MV-4-11 (cell line): ENCODE measurements at regions not wholly inside any gene's neighbourhood (a gene's known extent, or its start where the extent isn't known, plus 50 kb on each side); places are given as distances from the start of the nearest gene placed in this dataset.

ENCODE experiments used
- DNase-seq: peaks from one replicate; lab custom pipeline; 2025; lab: John Stamatoyannopoulos, UW

GRCh38 chr13:73894995-73895571 is 239.1 kb downstream of the KLF12 start:
- no peak for DNase-seq

- no peak for DNase-seq
These were observed 240.4 kb downstream of the KLF12 start for GRCh38 chr13:73893833-73894232.

GRCh38 chr13:73891805-73892204 is 242.4 kb downstream of the KLF12 start:
- DNase-seq, result no peak

GRCh38 chr13:73883162-73883561 is 251.0 kb downstream of the KLF12 start:
- DNase-seq, result no peak

GRCh38 chr13:73880365-73880764 is 253.8 kb downstream of the KLF12 start:
- DNase-seq, result no peak

- no peak for DNase-seq
These were observed 254.7 kb downstream of the KLF12 start for GRCh38 chr13:73879346-73880015.

- no peak for DNase-seq
These were observed 256.8 kb downstream of the KLF12 start for GRCh38 chr13:73877399-73877798.

GRCh38 chr13:73876323-73876722 is 257.9 kb downstream of the KLF12 start:
- DNase-seq, result no peak

- no peak for DNase-seq
These were observed 260.0 kb downstream of the KLF12 start for GRCh38 chr13:73873940-73874830.

GRCh38 chr13:73872397-73872796 is 261.8 kb downstream of the KLF12 start:
- no peak for DNase-seq

- peak; percentile 4 for DNase-seq
These were observed 263.0 kb downstream of the KLF12 start for GRCh38 chr13:73870970-73871935.

- no peak for DNase-seq
These were observed 264.0 kb downstream of the KLF12 start for GRCh38 chr13:73870036-73870741.

- no peak for DNase-seq
These were observed 269.2 kb downstream of the KLF12 start for GRCh38 chr13:73865027-73865426.

- no peak for DNase-seq
These were observed 273.1 kb downstream of the KLF12 start for GRCh38 chr13:73861136-73861535.

- DNase-seq, result no peak
These were observed 273.7 kb downstream of the KLF12 start for GRCh38 chr13:73860501-73860900.

- no peak for DNase-seq
These were observed 274.4 kb downstream of the KLF12 start for GRCh38 chr13:73859841-73860240.

- DNase-seq, result no peak
These were observed 277.1 kb downstream of the KLF12 start for GRCh38 chr13:73857106-73857505.

GRCh38 chr13:73851104-73851503 is 283.1 kb downstream of the KLF12 start:
- no peak for DNase-seq

GRCh38 chr13:73850104-73850873 is 283.9 kb downstream of the KLF12 start:
- DNase-seq, result no peak

- no peak for DNase-seq
These were observed 284.9 kb downstream of the KLF12 start for GRCh38 chr13:73849292-73849691.
